GM08714 (cell line): ENCODE measurements at regions not wholly inside any gene's neighbourhood (a gene's known extent, or its start where the extent isn't known, plus 50 kb on each side); places are given as distances from the start of the nearest gene placed in this dataset.

ENCODE experiments used
- H3K4me3 ChIP-seq: fragments of 200-500 bp; sonication (Bioruptor generic); 2 replicates; pipeline ENCODE4 v1.5.1; 2014; ENCODE audit warnings: mild to moderate bottlenecking, low read length, inconsistent platforms
- ZNF274 ChIP-seq: IDR thresholded peaks from 2 replicates; pipeline ENCODE4 v1.6.1; 2012; ENCODE audit warnings: mild to moderate bottlenecking, low read depth, low read length

DNA sequence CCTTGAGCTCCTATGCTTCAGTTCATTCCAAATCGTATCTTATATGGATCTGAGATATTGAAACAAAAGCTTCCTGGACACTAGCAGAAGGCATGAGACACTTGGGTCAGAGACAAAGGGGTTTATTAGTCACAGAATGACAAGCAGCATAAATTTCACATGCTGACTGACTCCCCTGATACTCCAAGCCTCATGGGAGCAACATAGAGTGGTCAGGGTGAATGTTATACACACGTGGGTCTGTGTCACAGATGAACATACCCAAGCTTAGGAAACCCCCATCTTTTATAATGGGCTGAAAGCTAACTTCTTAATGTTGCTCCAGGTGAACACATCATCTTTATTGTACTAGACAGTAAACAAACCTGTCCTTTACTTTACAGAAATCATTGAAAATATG lies 599.9 kb upstream of the RGS18 start:
- no peak overlapping the region for H3K4me3 ChIP-seq
- TF ChIP-seq ZNF274 = no peak

DNA sequence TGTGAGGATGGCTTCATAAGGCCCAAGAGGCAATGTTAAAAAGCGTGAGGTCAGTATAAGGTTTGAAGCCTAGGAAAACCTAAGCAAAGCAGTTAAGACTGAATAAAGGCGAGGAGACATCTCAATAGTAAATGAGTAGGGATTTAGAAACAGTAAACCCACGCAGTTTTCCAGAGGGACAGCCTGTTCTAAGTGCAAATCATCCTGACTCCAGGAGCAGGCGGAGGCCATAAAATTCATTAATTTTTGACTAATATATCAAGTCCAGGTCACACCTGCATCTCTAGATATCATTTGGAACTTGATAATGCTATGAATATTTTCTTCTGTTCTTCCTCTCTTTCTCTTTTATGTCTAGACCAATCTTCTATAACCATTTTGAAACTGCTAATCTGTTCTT lies 597.0 kb upstream of the RGS18 start:
- H3K4me3 ChIP-seq = no peak overlapping the region
- no peak for TF ChIP-seq ZNF274

DNA sequence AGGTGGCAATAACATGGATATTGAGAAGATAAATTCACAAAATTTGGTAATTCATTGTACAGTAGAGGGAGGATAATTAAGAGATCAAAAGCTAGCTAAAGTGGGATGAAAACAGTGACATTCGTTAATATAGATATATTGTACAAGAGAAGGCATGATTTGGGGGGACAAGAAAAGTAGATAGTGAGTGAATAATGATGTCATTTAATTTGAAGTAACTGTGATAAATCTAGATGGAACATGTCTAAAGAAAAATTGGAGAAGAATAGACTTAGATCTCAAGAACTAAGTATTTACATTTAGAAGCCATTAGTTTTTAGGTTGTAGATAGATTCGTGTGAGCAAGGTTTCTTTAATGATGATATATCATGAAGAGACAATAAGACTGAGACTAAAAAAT lies 594.0 kb upstream of the RGS18 start:
- H3K4me3 ChIP-seq = no peak overlapping the region
- no peak for TF ChIP-seq ZNF274

DNA sequence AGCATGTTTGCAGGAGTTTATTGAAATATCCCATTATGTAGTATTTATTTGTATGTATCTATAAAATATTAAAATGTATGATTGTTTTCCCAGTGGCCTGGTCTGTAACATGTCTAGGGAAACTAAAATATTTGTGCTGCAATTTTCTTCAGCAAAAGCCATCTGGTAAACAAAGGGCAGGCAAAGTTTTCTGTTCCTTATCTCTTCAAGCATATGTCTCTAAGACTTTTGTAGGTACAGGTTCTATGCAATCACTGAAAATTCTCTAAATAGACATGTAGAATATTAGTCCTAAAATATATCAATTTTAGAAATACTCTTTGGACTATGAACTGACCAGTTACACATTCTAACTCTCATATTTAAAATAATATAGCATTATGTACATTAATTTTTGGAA lies 585.8 kb upstream of the RGS18 start:
- TF ChIP-seq ZNF274 = no peak
- H3K4me3 ChIP-seq = no peak overlapping the region

DNA sequence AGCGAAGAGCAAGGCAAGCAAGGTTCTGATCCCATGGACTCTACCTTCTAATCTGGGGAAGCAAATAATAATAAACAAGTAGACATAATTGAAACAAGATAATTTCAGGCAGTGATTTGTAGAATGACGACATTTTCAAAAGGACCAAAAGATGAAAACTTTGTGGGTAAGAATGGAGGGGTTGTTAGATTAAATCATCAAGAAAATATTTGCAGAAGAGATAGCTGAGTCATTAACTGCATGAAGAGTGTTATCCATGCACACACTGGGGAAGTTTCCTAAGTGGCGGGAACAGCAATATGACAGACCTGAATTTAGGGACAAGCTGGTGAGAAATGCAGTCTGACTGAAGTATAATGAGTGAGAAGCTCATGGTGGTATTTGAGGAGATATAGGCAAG lies 583.1 kb upstream of the RGS18 start:
- no peak for TF ChIP-seq ZNF274
- no peak overlapping the region for H3K4me3 ChIP-seq

DNA sequence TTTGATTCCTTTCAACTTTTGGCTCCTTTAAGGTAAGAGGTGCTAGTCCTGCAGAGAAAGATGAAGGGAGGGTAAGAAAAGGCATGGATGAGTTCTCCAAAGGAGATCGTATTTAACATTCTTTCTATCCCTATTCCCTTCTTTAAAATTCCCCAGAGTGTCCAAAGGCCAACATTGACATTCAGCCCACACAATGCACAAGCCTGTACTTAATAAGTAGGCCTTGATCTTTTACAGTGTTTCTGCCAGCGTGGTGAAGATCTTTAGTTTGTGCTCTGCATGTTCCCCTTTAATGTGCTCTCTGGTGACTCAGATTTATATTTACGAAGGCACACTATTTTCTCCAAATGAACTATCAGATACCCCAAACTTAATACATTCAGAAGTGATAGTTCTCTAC lies 582.5 kb upstream of the RGS18 start:
- no peak for TF ChIP-seq ZNF274
- no peak overlapping the region for H3K4me3 ChIP-seq

DNA sequence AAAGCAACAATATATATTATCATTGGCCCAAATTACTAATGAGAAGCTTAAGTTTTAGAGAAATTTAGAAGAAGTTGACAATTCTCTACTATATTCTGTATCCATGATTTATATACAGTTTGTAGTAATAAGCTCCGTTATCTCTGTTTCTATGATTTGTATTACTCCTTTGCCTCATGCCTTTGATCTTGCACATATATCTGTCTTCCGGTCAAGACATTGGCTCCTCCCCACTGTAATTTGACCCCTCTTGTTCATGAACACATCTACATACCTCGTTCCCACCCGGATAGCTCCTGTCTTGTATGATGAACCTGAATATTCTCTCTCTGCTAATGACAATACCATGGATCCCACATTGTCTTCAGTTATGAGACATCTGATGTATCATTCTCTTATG lies 581.0 kb upstream of the RGS18 start:
- H3K4me3 ChIP-seq = no peak overlapping the region
- no peak for TF ChIP-seq ZNF274

DNA sequence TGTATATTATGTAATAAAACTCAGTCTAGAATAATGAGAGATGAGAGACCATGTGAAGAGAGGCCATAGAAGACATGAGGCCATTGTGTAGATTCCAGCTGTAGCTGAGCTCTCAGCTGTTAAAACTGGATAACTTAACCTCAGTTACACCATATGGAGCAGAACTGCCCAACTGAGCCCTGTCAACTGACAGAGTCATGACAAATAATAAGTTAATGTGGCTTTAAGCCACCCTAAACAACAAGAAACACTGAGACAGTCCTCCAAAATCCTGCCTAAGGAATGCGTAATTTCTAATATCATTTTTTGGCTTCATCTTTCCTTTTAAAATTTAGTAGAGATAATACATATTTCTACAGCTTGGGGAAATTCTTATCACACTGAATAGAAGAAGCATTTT lies 580.0 kb upstream of the RGS18 start:
- no peak overlapping the region for H3K4me3 ChIP-seq
- TF ChIP-seq ZNF274 = no peak

DNA sequence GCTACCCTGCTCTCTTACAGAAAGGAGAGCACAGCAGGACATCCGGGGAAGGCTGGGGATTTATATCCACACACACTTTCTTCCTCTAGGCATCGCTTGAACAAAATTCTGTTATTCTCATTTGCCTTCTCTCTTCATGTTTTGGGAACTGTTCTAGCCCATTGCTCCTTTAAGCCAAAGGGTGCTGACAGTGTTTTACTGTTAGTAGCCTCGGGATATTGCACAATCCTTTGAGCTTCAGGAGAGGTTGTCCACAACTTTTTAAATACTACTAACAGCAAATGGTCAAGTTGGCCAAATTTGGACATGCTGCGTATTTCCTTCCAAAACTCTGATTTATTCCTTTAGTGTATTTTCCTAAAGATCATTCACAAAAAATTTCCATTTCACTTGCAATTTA lies 579.2 kb upstream of the RGS18 start:
- no peak for TF ChIP-seq ZNF274
- no peak overlapping the region for H3K4me3 ChIP-seq

DNA sequence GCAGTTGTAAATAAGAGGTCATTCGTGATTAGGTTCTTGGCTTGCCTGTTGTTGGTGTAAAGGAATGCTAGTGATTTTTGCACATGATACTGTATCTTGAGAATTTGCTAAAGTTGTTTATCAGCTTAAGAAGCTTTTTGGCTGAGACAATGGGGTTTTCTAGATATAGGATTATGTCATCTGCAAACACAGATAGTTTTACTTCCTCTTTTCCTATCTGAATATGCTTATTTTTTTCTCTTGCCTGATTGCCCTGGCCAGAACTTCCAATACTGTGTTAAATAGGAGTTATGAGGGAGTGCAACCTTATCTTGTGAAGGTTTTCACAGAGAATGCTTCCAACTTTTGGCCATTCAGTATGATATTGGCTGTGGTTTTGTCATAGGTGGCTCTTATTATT lies 576.1 kb upstream of the RGS18 start:
- H3K4me3 ChIP-seq = no peak overlapping the region
- TF ChIP-seq ZNF274 = no peak

DNA sequence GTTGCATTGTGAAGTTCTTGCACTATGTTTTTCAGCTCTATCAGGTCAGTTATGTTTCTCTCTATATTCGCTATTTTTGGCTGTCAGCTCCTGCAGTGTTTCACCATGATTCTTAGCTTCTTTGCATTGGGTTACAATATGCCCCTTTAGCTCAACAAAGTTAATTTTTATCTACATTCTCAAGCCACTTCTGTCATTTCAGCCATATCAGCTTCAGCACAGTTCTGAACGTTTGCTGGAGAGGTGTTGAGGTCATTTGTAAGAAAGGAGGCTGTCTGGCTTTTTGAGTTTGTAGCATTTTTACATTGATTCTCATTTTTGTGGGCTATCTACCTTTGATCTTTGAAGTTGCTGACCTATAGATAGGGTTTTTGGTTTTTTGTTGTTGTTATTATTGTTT lies 573.2 kb upstream of the RGS18 start:
- no peak overlapping the region for H3K4me3 ChIP-seq
- no peak for TF ChIP-seq ZNF274

DNA sequence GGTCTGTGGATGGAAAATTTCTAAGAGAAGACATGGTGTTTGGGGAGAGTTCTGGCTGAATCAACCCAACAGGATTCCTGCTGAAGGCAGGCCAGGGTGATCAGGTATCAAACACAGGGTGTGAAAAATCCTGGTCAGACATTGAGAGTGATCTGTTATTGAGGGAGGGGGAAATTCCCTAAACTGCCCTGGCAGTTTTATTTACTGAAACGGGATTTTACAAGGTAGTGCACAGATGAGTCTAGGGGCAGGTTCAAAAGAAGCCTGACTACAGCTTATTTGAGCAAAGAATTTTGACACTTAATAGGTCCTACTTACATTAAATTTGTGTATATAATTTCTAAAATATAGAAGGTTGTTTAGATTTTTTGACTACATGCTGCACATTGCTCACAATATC lies 569.4 kb upstream of the RGS18 start:
- no peak overlapping the region for H3K4me3 ChIP-seq
- TF ChIP-seq ZNF274 = no peak

DNA sequence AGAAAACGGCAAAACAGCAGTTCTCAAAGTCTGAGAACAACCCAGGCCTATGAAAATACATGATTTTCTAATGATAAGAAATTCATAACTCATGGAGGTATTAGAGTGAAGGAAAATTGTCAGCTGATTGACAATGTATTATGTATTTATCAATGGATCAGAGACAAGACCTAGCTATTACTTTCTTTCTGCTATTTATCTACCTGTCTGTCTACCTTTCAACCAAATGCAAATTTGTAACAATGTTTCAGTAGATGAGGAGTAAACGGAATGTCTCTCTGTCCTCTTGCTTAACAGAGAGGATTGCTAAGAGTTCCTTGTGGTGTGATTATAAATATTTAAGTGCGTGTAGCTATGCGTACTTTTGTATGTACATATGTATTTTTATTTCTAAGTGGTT lies 568.7 kb upstream of the RGS18 start:
- H3K4me3 ChIP-seq = no peak overlapping the region
- TF ChIP-seq ZNF274 = no peak

DNA sequence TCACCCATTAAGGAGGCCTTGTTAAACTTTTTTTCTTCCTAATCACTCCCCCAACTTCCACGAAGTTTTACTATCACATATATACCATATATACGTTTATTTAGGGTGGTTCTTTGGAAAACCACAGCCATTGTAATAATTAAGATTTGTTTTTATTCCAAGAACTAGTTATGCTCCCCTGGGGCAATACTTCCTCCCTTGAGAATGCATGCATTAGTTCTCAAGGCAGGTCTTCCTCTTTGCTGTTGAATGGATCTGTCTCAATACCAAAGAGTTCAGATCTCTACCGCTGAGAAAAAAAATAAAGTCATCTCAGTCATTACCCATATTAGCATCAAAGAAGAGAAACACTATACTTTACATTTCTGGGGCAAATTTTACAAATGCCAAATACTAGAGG lies 567.7 kb upstream of the RGS18 start:
- no peak for TF ChIP-seq ZNF274
- no peak overlapping the region for H3K4me3 ChIP-seq

DNA sequence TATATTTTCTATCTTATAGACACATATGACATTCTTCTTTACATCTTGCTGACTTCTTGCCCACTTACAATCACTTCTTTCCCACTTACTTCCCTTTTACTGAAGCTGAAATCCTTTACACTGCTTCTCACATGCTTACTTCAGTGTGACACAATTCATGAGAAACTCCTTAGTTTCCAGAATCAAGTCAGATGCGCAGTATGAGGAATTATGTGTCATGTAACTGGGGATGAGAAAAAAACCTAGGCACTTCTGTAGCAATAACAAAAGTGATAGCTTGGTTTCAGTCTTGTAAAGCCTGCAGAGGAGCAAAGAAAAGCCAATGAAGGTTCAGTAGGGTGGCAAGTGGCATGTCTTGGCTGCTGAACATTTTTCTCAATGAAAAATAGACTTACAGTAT lies 566.2 kb upstream of the RGS18 start:
- TF ChIP-seq ZNF274 = no peak
- H3K4me3 ChIP-seq = no peak overlapping the region

DNA sequence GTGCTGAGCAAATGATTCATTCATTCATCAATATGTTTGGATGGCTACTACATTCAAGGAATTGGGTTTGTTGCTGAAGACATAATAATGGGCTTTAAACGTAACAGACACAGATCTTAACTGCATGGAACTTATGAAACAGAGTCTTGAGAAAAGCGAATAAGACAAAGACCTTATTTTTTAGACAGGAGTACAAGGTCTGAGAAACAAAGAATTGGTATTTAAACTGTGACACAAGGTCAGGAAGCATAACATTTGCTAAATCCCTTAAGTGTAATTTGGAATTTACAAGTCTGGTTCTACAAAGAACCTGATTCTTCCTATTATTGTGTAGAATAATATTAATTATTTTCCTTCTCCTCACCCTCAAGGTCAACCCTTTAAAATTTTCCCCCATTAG lies 565.4 kb upstream of the RGS18 start:
- H3K4me3 ChIP-seq = no peak overlapping the region
- no peak for TF ChIP-seq ZNF274

DNA sequence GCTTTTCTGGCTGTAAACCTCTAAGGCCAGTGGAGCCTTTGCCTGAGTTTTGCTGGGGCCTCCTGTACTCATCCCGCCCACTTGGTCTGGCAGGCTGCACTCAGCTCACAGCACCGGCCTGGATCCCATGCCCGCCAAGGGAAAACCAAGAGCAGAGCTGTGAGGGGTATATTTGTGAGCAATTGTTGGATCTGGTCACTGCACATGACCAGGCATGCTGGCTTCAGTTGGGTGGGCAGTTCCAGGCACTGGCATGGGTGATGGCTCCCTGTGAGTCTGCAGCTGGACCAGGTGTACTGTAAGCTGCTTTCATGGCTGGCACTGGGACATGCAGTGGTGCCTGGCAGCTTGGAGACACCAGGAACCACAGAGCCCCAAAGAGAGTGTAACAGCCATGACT lies 563.1 kb upstream of the RGS18 start:
- no peak for TF ChIP-seq ZNF274

More for the DNA sequence above, 563.1 kb upstream of the RGS18 start:
- no peak overlapping the region for H3K4me3 ChIP-seq
